ENCODE measurements at regions not wholly inside any gene's neighbourhood (a gene's known extent, or its start where the extent isn't known, plus 50 kb on each side); places are given as distances from the start of the nearest gene placed in this dataset.
A peak's percentile ranks its signal among the peaks of the same experiment; 100 is the strongest.

DNA sequence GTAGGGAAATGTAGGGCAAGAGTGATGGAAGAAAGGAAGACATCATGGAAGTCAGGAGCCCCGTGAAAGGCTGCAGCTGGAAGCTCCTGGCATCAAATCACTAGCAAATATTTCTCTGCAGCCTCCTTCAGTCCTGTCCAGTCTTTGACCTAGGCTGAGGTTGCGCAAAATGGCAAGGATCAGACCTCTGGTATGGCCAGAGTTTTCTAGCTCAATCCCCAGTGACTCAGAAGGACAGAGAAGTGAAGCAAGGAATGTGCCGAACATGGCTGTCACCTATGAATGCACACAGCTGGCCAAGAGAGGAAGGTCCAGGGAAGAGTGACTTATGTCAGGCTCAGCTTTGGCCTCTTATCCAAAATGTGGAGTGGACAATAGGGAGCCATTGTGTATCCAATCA is 71.1 kb upstream of the PHOX2B start:
- no peak overlapping the region for H3K4me3 ChIP-seq (ENCODE audit: control insufficient read depth, low read depth, low read length)
- TF ChIP-seq, protein P1, sequence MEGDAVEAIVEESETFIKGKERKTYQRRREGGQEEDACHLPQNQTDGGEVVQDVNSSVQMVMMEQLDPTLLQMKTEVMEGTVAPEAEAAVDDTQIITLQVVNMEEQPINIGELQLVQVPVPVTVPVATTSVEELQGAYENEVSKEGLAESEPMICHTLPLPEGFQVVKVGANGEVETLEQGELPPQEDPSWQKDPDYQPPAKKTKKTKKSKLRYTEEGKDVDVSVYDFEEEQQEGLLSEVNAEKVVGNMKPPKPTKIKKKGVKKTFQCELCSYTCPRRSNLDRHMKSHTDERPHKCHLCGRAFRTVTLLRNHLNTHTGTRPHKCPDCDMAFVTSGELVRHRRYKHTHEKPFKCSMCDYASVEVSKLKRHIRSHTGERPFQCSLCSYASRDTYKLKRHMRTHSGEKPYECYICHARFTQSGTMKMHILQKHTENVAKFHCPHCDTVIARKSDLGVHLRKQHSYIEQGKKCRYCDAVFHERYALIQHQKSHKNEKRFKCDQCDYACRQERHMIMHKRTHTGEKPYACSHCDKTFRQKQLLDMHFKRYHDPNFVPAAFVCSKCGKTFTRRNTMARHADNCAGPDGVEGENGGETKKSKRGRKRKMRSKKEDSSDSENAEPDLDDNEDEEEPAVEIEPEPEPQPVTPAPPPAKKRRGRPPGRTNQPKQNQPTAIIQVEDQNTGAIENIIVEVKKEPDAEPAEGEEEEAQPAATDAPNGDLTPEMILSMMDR (conservative IDR thresholded peaks at IDR 0.05; ENCODE audit: control insufficient read depth, insufficient read depth, low read depth, low read length): no peak
- DNase-seq (ENCODE audit: low read depth): no peak

DNA sequence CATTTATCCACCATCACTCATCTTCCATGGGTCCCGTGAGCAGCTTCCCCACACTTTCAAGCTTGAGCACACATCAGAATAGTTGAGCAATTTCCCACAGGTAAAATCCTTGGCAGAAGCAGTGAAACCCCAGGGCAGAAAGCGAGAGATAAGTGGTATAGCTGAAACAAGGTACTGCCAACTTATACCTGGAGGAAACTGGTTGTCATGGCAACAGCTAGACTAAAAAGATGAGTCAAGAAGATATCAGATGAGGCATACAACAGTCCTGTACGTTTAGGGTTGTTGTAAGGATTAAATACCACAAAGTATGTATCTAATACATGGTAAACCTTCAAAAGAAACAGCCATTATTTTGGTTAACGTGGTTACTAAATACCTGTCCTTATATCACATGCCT is 66.9 kb upstream of the PHOX2B start:
- H3K4me3 ChIP-seq (ENCODE audit: control insufficient read depth, low read depth, low read length): no peak overlapping the region
- TF ChIP-seq, protein P1 (conservative IDR thresholded peaks at IDR 0.05; ENCODE audit: control insufficient read depth, insufficient read depth, low read depth, low read length): no peak
- DNase-seq (ENCODE audit: low read depth): no peak

DNA sequence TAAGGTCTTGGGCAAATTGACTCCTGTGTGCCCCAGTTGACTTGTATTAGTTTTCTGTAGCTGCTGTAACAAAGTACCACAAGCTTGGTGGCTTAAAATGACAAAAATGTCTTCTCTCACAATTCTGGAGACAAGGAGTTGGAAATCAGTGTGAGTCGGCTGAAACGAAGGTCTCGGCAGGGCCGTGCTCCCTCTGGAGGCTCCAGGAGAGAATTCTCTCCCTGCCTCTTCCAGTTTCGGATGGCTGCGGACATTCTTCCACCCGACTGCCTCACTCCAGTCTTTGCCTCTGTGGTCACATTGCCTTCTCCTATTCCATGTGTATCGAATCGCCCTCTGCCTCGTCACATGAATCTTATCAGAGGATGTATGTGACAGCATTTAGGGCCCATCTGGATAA is 66.0 kb upstream of the PHOX2B start:
- no peak overlapping the region for H3K4me3 ChIP-seq (ENCODE audit: control insufficient read depth, low read depth, low read length)
- no peak for DNase-seq (ENCODE audit: low read depth)
- TF ChIP-seq, protein P1 (conservative IDR thresholded peaks at IDR 0.05; ENCODE audit: control insufficient read depth, insufficient read depth, low read depth, low read length): peak; percentile 31

DNA sequence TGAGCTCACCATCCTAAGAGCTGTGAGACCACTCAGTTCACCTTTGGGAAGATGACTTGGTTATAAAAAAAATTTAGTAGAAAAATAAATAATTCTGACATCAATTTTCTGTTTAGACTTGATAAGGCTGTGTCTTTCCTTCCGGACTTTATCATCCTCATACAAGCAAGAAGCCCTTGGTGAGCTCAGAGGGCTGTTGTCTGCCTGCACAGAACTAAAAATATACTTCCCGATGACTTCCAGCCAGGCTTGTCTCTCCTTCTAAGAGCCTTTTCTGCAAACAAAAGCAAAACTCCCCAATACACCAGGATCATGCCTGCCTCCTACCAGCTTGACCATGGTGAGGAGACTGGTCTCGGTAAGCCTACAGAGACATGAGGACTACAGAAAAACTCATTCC is 58.3 kb upstream of the PHOX2B start:
- TF ChIP-seq, protein P1 (conservative IDR thresholded peaks at IDR 0.05; ENCODE audit: control insufficient read depth, insufficient read depth, low read depth, low read length): no peak

DNA sequence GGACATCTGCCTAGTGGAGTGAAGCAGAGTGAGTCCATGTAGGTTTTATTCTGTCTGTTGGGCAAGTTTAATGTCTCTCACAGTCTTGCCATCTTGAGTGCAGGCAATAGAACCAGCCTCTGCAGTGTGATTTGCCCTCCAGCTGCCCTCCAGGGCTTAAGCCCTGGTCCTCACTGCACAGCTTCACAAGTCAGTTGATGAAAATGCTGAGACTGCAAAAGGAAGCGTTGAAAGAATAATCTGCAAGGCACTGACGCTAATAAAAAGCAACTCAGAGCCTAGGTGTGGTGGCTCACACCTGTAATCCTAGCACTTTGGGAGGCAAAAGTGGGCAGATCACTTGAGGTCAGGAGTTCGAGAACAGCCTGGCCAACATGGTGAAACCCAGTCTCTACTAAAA is 54.1 kb upstream of the PHOX2B start:
- no peak overlapping the region for H3K4me3 ChIP-seq (ENCODE audit: control insufficient read depth, low read depth, low read length)
- no peak for DNase-seq (ENCODE audit: low read depth)
- TF ChIP-seq, protein P1 (conservative IDR thresholded peaks at IDR 0.05; ENCODE audit: control insufficient read depth, insufficient read depth, low read depth, low read length): no peak

More for the DNA sequence above, 58.3 kb upstream of the PHOX2B start:
- DNase-seq (ENCODE audit: low read depth): no peak
- H3K4me3 ChIP-seq (ENCODE audit: control insufficient read depth, low read depth, low read length): no peak overlapping the region

DNA sequence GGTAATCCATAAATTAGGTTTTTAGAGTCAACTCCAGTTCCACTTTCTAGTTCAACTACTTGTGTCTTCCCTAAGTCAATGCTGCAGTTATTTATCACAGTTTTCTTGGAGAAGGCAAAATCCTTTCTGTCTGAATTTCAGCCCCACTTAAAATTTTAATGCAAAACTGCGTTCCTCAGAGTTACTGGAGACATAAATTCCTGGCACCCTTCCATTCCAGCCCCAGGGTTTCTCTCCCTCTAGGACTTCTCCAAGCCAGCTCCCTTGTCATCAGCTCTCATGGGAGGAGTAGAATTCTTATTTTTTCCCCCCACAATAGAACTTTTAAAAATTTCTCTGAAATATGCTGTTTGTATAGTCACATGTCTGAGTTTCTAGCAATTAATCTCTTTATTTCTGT is 50.6 kb upstream of the PHOX2B start:
- TF ChIP-seq, protein P1 (conservative IDR thresholded peaks at IDR 0.05; ENCODE audit: control insufficient read depth, insufficient read depth, low read depth, low read length): no peak
- no peak for DNase-seq (ENCODE audit: low read depth)
- no peak overlapping the region for H3K4me3 ChIP-seq (ENCODE audit: control insufficient read depth, low read depth, low read length)
